AG04449 (cell line): ENCODE measurements at regions not wholly inside any gene's neighbourhood (a gene's known extent, or its start where the extent isn't known, plus 50 kb on each side); places are given as distances from the start of the nearest gene placed in this dataset.

Source experiments
- CTCF ChIA-PET: fragments of 350-600 bp; formaldehyde crosslinking; extraction: SDS; loops from one replicate; lab custom pipeline; 2021; ENCODE audit warnings: antibody characterized with exemption; lab: Yijun Ruan, JAX
- POLR2A ChIA-PET: fragments of 400-600, 350-600 bp; formaldehyde crosslinking; extraction: SDS; loops from one replicate; lab custom pipeline; 2020; ENCODE audit warnings: antibody characterized with exemption, inconsistent platforms; lab: Yijun Ruan, JAX
- DNase-seq: peaks from one replicate; pipeline ENCODE4 v3.0.0-alpha.2; 2010; ENCODE audit warnings: low read depth, low spot score
- H3K4me3 ChIP-seq: 2 replicates; pipeline ENCODE4 v1.5.1; 2011; ENCODE audit warnings: low read depth, mild to moderate bottlenecking, control low read depth, low read length
- CTCF ChIP-seq: IDR thresholded peaks from one replicate; pipeline ENCODE4 v1.5.1; 2011; ENCODE audit warnings: mild to moderate bottlenecking, moderate library complexity, low read length, control low read depth, inconsistent platforms; ENCODE audit not compliant: insufficient read depth; ENCODE audit errors: missing control alignments

GRCh38 chr13:38429916-38430315, 80.3 kb downstream of the UFM1 start:
- ChIA-PET CTCF (no interaction called here), POLR2A (no interaction called here)
- TF ChIP-seq CTCF = no peak
- H3K4me3 ChIP-seq = no peak overlapping the region
- DNase-seq = no peak

GRCh38 chr13:38430796-38431195, 81.1 kb downstream of the UFM1 start:
- POLR2A ChIA-PET = no interaction called here
- TF ChIP-seq CTCF = no peak
- H3K4me3 ChIP-seq = no peak overlapping the region
- no peak for DNase-seq
- CTCF ChIA-PET = no interaction called here

- CTCF ChIA-PET = no interaction called here
- no peak for DNase-seq
- no peak for TF ChIP-seq CTCF
- POLR2A ChIA-PET = no interaction called here
- H3K4me3 ChIP-seq = no peak overlapping the region
Measured at GRCh38 chr13:38440666-38441065, 91.0 kb downstream of the UFM1 start.

GRCh38 chr13:38444904-38445303, 95.3 kb downstream of the UFM1 start:
- ChIA-PET CTCF (no interaction called here), POLR2A (no interaction called here)
- H3K4me3 ChIP-seq = no peak overlapping the region
- DNase-seq = no peak
- no peak for TF ChIP-seq CTCF

GRCh38 chr13:38452656-38453055, 103.0 kb downstream of the UFM1 start:
- no peak for DNase-seq
- TF ChIP-seq CTCF = no peak
- POLR2A ChIA-PET = no interaction called here
- no peak overlapping the region for H3K4me3 ChIP-seq
- CTCF ChIA-PET = no interaction called here

- POLR2A ChIA-PET = no interaction called here
- TF ChIP-seq CTCF = no peak
- no peak for DNase-seq
- no peak overlapping the region for H3K4me3 ChIP-seq
- CTCF ChIA-PET = no interaction called here
Measured at GRCh38 chr13:38462605-38463004, 113.0 kb downstream of the UFM1 start.
